H1 (cell line): ENCODE measurements at regions not wholly inside any gene's neighbourhood (a gene's known extent, or its start where the extent isn't known, plus 50 kb on each side); places are given as distances from the start of the nearest gene placed in this dataset.

Experiments used
- CTCF ChIA-PET: fragments of 300-600 bp; sonication (Branson Sonifier 250); formaldehyde crosslinking; loops from one replicate; lab custom pipeline; 2021; ENCODE audit not compliant: partially characterized antibody; lab: Charles Lee
- POLR2A ChIA-PET: fragments of 300-600 bp; sonication (Branson Sonifier 250); formaldehyde crosslinking; loops from one replicate; lab custom pipeline; 2021; ENCODE audit warnings: inconsistent platforms; ENCODE audit not compliant: partially characterized antibody; lab: Charles Lee
- DNase-seq, 2 experiments: peaks; one replicate each; pipeline versions ENCODE4 v3.0.0 to v3.0.0-alpha.2; 2010 to 2022; ENCODE audit warnings: low spot score in 2 of 2, low read depth in 1 of 2, mixed read lengths in 1 of 2
- FAIRE-seq: peaks from 2 replicates; lab custom pipeline; 2011; peaks lifted over from hg19 to GRCh38; lab: Jason Lieb, UNC
- H2AFZ ChIP-seq: 2 replicates; pipeline ENCODE4 v1.8.1; 2012; ENCODE audit warnings: low read length, inconsistent platforms
- H2AK5ac ChIP-seq: 2 replicates; pipeline ENCODE4 v1.6.1; 2013; ENCODE audit warnings: low read depth, low read length
- H2BK120ac ChIP-seq: replicated peaks from 2 replicates; pipeline ENCODE3; 2013; ENCODE audit warnings: low read depth, low read length, inconsistent platforms
- H2BK12ac ChIP-seq: 2 replicates; pipeline ENCODE4 v1.6.1; 2013; ENCODE audit warnings: low read depth, low read length
- H2BK15ac ChIP-seq: 2 replicates; pipeline ENCODE4 v1.6.1; 2013; ENCODE audit warnings: low read length
- H2BK20ac ChIP-seq: 2 replicates; pipeline ENCODE4 v1.6.1; 2013; ENCODE audit warnings: low read length
- H2BK5ac ChIP-seq: 2 replicates; pipeline ENCODE4 v1.6.1; 2013; ENCODE audit warnings: low read depth, low read length
- H3K14ac ChIP-seq: 2 replicates; pipeline ENCODE4 v1.6.1; 2013; ENCODE audit warnings: inconsistent platforms; ENCODE audit not compliant: insufficient read length
- H3K18ac ChIP-seq: 2 replicates; pipeline ENCODE4 v1.6.1; 2013; ENCODE audit warnings: low read length; ENCODE audit errors: extremely low read depth
- H3K23ac ChIP-seq: 2 replicates; pipeline ENCODE4 v1.6.1; 2013; ENCODE audit warnings: inconsistent platforms; ENCODE audit not compliant: insufficient read length
- H3K23me2 ChIP-seq: 2 replicates; pipeline ENCODE4 v1.6.1; 2013; ENCODE audit warnings: low read depth, low read length
- H3K27ac ChIP-seq: 2 replicates; pipeline ENCODE4 v1.6.1; 2011; ENCODE audit warnings: low read depth, low read length, inconsistent platforms
- H3K27me3 ChIP-seq, 4 experiments: replicated peaks in 1 of 4; 1 replicate in 1 of 4; 2 replicates in 3 of 4; pipeline versions ENCODE4 v1.6.1 to v1.8.1; 2011 to 2013; ENCODE audit warnings: low read length in 3 of 4, mild to moderate bottlenecking in 3 of 4, inconsistent platforms in 2 of 4, mixed read lengths in 2 of 4, moderate library complexity in 1 of 4; ENCODE audit not compliant: control insufficient read depth in 3 of 4, insufficient read depth in 3 of 4; ENCODE audit errors: extremely low read depth in 1 of 4
- H3K36me3 ChIP-seq, 4 experiments: 2 replicates each; pipeline versions ENCODE4 v1.6.1 to v1.8.1; 2011 to 2013; ENCODE audit warnings: mild to moderate bottlenecking in 4 of 4, low read length in 3 of 4, moderate library complexity in 2 of 4, control low read depth in 1 of 4, inconsistent platforms in 1 of 4; ENCODE audit not compliant: insufficient read depth in 4 of 4, control insufficient read depth in 2 of 4
- H3K4ac ChIP-seq: replicated peaks from 2 replicates; pipeline ENCODE3; 2013; ENCODE audit warnings: low read length, low read depth, mixed read lengths, inconsistent platforms; ENCODE audit not compliant: insufficient read length
- H3K4me1 ChIP-seq, 4 experiments: replicated peaks in 1 of 4; 1 replicate in 1 of 4; 2 replicates in 3 of 4; pipeline versions ENCODE4 v1.6.1 to v1.8.1; 2011 to 2013; ENCODE audit warnings: low read length in 3 of 4, inconsistent platforms in 2 of 4, mixed read lengths in 1 of 4; ENCODE audit not compliant: insufficient read depth in 4 of 4, control insufficient read depth in 3 of 4
- H3K4me2 ChIP-seq, 2 experiments: 2 replicates each; pipeline versions ENCODE4 v1.6.1 to v1.8.1; 2011 to 2013; ENCODE audit warnings: low read depth in 2 of 2, low read length in 2 of 2, control low read depth in 1 of 2, inconsistent platforms in 1 of 2, mild to moderate bottlenecking in 1 of 2; ENCODE audit not compliant: insufficient read depth in 1 of 2
- H3K4me3 ChIP-seq, 4 experiments: fragments of 200-600, 300-600 bp in 1 of 4; sonication (generic), shearing (Covaris generic), sonication (Bioruptor Twin) in 1 of 4; 2 replicates each; pipeline versions ENCODE4 v1.5.1 to v1.8.1; 2011 to 2016; ENCODE audit warnings: low read length in 4 of 4, low read depth in 3 of 4, control low read depth in 2 of 4, inconsistent platforms in 2 of 4, mild to moderate bottlenecking in 2 of 4, mixed read lengths in 1 of 4, moderate library complexity in 1 of 4; ENCODE audit not compliant: insufficient read depth in 2 of 4; ENCODE audit errors: extremely low read depth in 1 of 4
- H3K56ac ChIP-seq: replicated peaks from 2 replicates; pipeline ENCODE3; 2013; ENCODE audit warnings: low read depth, mild to moderate bottlenecking, mixed read lengths, low read length, inconsistent platforms; ENCODE audit not compliant: insufficient read length
- H3K79me1 ChIP-seq: 2 replicates; pipeline ENCODE4 v1.6.1; 2013; ENCODE audit warnings: low read depth, low read length, control low read depth
- H3K79me2 ChIP-seq, 2 experiments: 2 replicates each; pipeline versions ENCODE4 v1.6.1 to v1.8.1; 2012 to 2013; ENCODE audit warnings: low read length in 2 of 2, mild to moderate bottlenecking in 2 of 2, inconsistent platforms in 1 of 2; ENCODE audit not compliant: insufficient read depth in 2 of 2, control insufficient read depth in 1 of 2
- H3K9ac ChIP-seq, 4 experiments: replicated peaks in 1 of 4; 1 replicate in 1 of 4; 2 replicates in 3 of 4; pipeline versions ENCODE4 v1.6.1 to v1.8.1; 2011 to 2013; ENCODE audit warnings: low read depth in 3 of 4, low read length in 3 of 4, control low read depth in 2 of 4, mild to moderate bottlenecking in 2 of 4, moderate library complexity in 2 of 4, inconsistent platforms in 1 of 4; ENCODE audit errors: extremely low read depth in 1 of 4
- H3K9me3 ChIP-seq, 2 experiments: 2 replicates each; pipeline versions ENCODE4 v1.6.1 to v1.8.1; 2012 to 2013; ENCODE audit warnings: mild to moderate bottlenecking in 2 of 2, moderate library complexity in 2 of 2, control low read depth in 1 of 2, inconsistent platforms in 1 of 2, low read depth in 1 of 2, low read length in 1 of 2, mixed read lengths in 1 of 2; ENCODE audit not compliant: insufficient read depth in 2 of 2
- H4K20me1 ChIP-seq, 2 experiments: replicated peaks in 1 of 2; 2 replicates each; pipeline versions ENCODE3 to v1.8.1; 2011 to 2013; ENCODE audit warnings: inconsistent platforms in 2 of 2, low read length in 2 of 2, mild to moderate bottlenecking in 1 of 2; ENCODE audit not compliant: insufficient read depth in 2 of 2, control insufficient read depth in 1 of 2
- H4K5ac ChIP-seq: 2 replicates; pipeline ENCODE4 v1.6.1; 2013; ENCODE audit warnings: low read length, low read depth, mixed read lengths, inconsistent platforms; ENCODE audit not compliant: insufficient read length
- H4K8ac ChIP-seq: 2 replicates; pipeline ENCODE4 v1.8.0; 2013; ENCODE audit warnings: mild to moderate bottlenecking, moderate library complexity, low read length, inconsistent platforms; ENCODE audit not compliant: insufficient read depth; ENCODE audit errors: extremely low read depth
- H4K91ac ChIP-seq: replicated peaks from 2 replicates; pipeline ENCODE3; 2013; ENCODE audit warnings: low read length, mixed read lengths, inconsistent platforms; ENCODE audit not compliant: insufficient read length
- KDM1A ChIP-seq: fragments of 200-600, 300-600 bp; sonication (generic); IDR thresholded peaks from 2 replicates; pipeline ENCODE4 v1.7.1; 2016; ENCODE audit warnings: mild to moderate bottlenecking, low read length, borderline replicate concordance
- MAFK ChIP-seq: IDR thresholded peaks from 2 replicates; pipeline ENCODE4 v1.6.1; 2012; ENCODE audit warnings: low read depth, mild to moderate bottlenecking, improper control_type of control experiment, low read length
- NRF1 ChIP-seq: IDR thresholded peaks from 2 replicates; pipeline ENCODE4 v1.6.1; 2011; ENCODE audit warnings: mild to moderate bottlenecking, low read depth, low read length, improper control_type of control experiment
- RNF2 ChIP-seq: fragments of 200-900, 300-1000 bp; sonication (generic); IDR thresholded peaks from 2 replicates; pipeline ENCODE4 v1.7.1; 2016; ENCODE audit warnings: borderline replicate concordance, low read depth, mild to moderate bottlenecking, antibody characterized with exemption, low read length; ENCODE audit not compliant: poor library complexity, severe bottlenecking; ENCODE audit errors: missing control alignments
- SP4 ChIP-seq: IDR thresholded peaks from 2 replicates; pipeline ENCODE4 v1.6.1; 2012; ENCODE audit warnings: low read length, inconsistent platforms
- TBP ChIP-seq: IDR thresholded peaks from 2 replicates; pipeline ENCODE4 v1.6.1; 2011; ENCODE audit warnings: low read depth, low read length, improper control_type of control experiment
- whole genome bisulfite sequencing, 2 experiments: shearing (Covaris generic) in 1 of 2; methylation state at CpG; one replicate each; pipeline versions ENCODE4 v1.1.6 to v1.1.7; 2013 to 2015; ENCODE audit warnings: low lambda C conversion rate in 2 of 2, mixed read lengths in 2 of 2, inconsistent platforms in 1 of 2, low coverage in 1 of 2, missing lambda C conversion rate in 1 of 2; ENCODE audit not compliant: insufficient replicate concordance in 2 of 2, insufficient coverage in 1 of 2, insufficient read length in 1 of 2; ENCODE audit errors: extremely low coverage in 1 of 2, missing lambda C conversion rate in 1 of 2; 5-methylcytosine and 5-hydroxymethylcytosine counted together

GRCh38 chr15:35956056-35956455, 410.1 kb upstream of the DPH6 start:
- no peak for FAIRE-seq
- POLR2A ChIA-PET: no interaction called here
- WGBS, 2 experiments: 76 to 100% methylated on average over 1 to 3 of the region's 3 CpGs
- Histone ChIP-seq H3K27me3 (no peaks in the 10 kb centered on the region), H3K79me1 (no peaks in the 10 kb centered on the region), H3K14ac (no peak overlapping the region), H4K91ac (no peak overlapping the region), H2BK120ac (no peak overlapping the region), H3K18ac (no peak overlapping the region), H4K20me1 (no peaks in the 10 kb centered on the region), H3K4me1 (no peaks in the 10 kb centered on the region), H3K56ac (no peak overlapping the region), H3K4me2 (no peak overlapping the region), H2BK12ac (no peak overlapping the region), H2AK5ac (no peak overlapping the region), H2AFZ (no peak overlapping the region), H2BK5ac (no peak overlapping the region), H3K4me3 (no peak overlapping the region), H3K4ac (no peak overlapping the region), H2BK20ac (no peak overlapping the region), H3K79me2 (no peaks in the 10 kb centered on the region), H4K8ac (no peak overlapping the region), H4K5ac (no peak overlapping the region), H3K9me3 (no peaks in the 10 kb centered on the region), H3K23me2 (no peaks in the 10 kb centered on the region), H3K27ac (no peak overlapping the region), H3K23ac (no peak overlapping the region), H2BK15ac (no peak overlapping the region), H3K36me3 (no peaks in the 10 kb centered on the region), H3K9ac (no peak overlapping the region)
- CTCF ChIA-PET: interaction anchor here (1.3 to 1.5 kb wide), 2 partner anchors 9 to 11 kb away, joined by 3 to 4 read pairs; no protein-coding TSS in a partner anchor
- no peak for DNase-seq
- no peak for TF ChIP-seq RNF2
- TF ChIP-seq MAFK: no peak
- TF ChIP-seq SP4: no peak
- TF ChIP-seq NRF1: no peak
- no peak for TF ChIP-seq TBP
- no peak for TF ChIP-seq KDM1A
